ENCODE measurements at regions not wholly inside any gene's neighbourhood (a gene's known extent, or its start where the extent isn't known, plus 50 kb on each side); places are given as distances from the start of the nearest gene placed in this dataset.

DNA sequence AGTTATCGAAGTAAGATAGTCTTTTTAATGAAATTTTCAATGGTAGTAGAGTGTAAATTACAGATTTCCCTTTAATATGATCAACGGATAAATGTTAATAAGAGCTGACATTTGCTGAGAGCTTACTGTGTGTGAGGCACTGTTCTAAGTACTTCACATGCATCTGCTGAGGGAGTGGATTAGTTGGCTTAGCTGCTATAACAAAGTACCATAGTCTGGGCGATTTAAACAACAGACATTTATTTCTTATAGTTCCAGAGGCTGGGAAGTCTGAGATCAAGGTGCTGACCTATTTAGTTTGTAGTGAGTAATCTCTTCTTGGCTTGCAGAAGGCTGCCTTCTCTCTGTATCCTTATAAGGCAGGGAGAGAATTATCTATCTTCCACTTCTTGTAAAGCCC lies 174.3 kb downstream of the CEP135 start:
- H3K36me3 Mint-ChIP-seq (ENCODE audit: insufficient read depth, unreplicated experiment): no peaks in the 10 kb centered on the region
- ChIA-PET CTCF (interaction anchor here (0.6 to 0.9 kb wide), 3 partner anchors 13 to 175 kb away, joined by 3 to 4 read pairs (median 3); a partner anchor contains a TSS), POLR2A (no interaction called here)
- H3K9me3 Mint-ChIP-seq (ENCODE audit: unreplicated experiment): no peaks in the 10 kb centered on the region
- intact Hi-C loops (cut with micrococcal nuclease): no loop called here
- no TSS peak for BruUV-seq (replicated peaks)
- no peak overlapping the region for H3K4me3 Mint-ChIP-seq (ENCODE audit: unreplicated experiment)
- H3K27ac Mint-ChIP-seq (ENCODE audit: low read depth, unreplicated experiment): no peak overlapping the region
- H3K27me3 Mint-ChIP-seq (ENCODE audit: insufficient read depth, unreplicated experiment): peaks cover 20% of the 10 kb centered on the region
- no peak for DNase-seq (ENCODE audit: unreplicated experiment)
- TF ChIP-seq, protein P1, sequence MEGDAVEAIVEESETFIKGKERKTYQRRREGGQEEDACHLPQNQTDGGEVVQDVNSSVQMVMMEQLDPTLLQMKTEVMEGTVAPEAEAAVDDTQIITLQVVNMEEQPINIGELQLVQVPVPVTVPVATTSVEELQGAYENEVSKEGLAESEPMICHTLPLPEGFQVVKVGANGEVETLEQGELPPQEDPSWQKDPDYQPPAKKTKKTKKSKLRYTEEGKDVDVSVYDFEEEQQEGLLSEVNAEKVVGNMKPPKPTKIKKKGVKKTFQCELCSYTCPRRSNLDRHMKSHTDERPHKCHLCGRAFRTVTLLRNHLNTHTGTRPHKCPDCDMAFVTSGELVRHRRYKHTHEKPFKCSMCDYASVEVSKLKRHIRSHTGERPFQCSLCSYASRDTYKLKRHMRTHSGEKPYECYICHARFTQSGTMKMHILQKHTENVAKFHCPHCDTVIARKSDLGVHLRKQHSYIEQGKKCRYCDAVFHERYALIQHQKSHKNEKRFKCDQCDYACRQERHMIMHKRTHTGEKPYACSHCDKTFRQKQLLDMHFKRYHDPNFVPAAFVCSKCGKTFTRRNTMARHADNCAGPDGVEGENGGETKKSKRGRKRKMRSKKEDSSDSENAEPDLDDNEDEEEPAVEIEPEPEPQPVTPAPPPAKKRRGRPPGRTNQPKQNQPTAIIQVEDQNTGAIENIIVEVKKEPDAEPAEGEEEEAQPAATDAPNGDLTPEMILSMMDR (IDR thresholded peaks at IDR 0.05; ENCODE audit: unreplicated experiment): no peak
- H3K4me1 Mint-ChIP-seq (ENCODE audit: insufficient read depth, unreplicated experiment): no peaks in the 10 kb centered on the region

DNA sequence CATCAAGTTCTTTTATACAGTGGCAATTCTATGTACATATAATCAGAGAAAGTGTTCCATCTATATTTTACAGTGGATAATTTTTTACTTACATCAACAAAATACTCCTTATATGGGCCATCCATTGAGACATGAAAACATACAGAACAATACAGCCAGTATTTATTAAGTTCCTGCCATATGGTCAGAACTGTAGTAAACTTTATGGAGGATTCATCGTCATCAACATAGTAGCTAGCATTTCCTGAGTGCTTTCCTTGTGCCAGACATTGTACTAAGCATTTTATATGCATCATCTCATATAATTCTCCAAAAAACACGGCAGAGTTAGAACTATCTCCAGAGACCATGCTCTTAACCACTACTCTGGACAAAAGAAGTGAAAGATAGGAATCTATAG lies 170.1 kb downstream of the CEP135 start:
- Mint-ChIP-seq H3K4me1 (ENCODE audit: insufficient read depth, unreplicated experiment) (no peaks in the 10 kb centered on the region), H3K4me3 (ENCODE audit: unreplicated experiment) (no peak overlapping the region), H3K27me3 (ENCODE audit: insufficient read depth, unreplicated experiment) (peaks cover 20% of the 10 kb centered on the region), H3K36me3 (ENCODE audit: insufficient read depth, unreplicated experiment) (no peaks in the 10 kb centered on the region), H3K9me3 (ENCODE audit: unreplicated experiment) (no peaks in the 10 kb centered on the region), H3K27ac (ENCODE audit: low read depth, unreplicated experiment) (no peak overlapping the region)
- no peak for DNase-seq (ENCODE audit: unreplicated experiment)
- POLR2A ChIA-PET: interaction anchor here (0.6 kb wide), 1 partner anchor 76 kb away, joined by 3 read pairs; no protein-coding TSS in a partner anchor
- intact Hi-C loops (cut with micrococcal nuclease): no loop called here
- CTCF ChIA-PET: no interaction called here
- no TSS peak for BruUV-seq (replicated peaks)
- TF ChIP-seq, protein P1 (IDR thresholded peaks at IDR 0.05; ENCODE audit: unreplicated experiment): no peak

DNA sequence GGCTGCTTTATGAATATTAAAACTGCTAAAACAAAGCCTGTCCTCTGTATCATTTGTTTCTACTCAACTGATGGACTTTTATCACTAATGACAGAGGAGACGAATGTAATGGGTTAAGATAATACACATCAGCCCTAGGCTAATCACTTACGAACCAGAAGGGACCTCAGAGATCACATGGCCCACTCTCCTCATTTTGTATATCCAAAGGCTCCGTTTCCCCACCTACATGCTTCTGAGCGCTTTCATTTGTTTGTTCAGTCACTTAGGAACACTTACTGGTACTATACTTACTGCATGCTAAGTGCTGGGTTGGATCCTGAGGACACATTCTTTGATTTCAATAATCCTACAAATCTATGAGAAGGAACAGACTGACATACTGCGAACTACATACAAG lies 169.3 kb downstream of the CEP135 start:
- ChIA-PET CTCF (no interaction called here), POLR2A (no interaction called here)
- H3K9me3 Mint-ChIP-seq (ENCODE audit: unreplicated experiment): no peaks in the 10 kb centered on the region
- peaks cover 19% of the 10 kb centered on the region for H3K27me3 Mint-ChIP-seq (ENCODE audit: insufficient read depth, unreplicated experiment)
- intact Hi-C loops (cut with micrococcal nuclease): no loop called here
- H3K36me3 Mint-ChIP-seq (ENCODE audit: insufficient read depth, unreplicated experiment): no peaks in the 10 kb centered on the region
- H3K27ac Mint-ChIP-seq (ENCODE audit: low read depth, unreplicated experiment): no peak overlapping the region
- H3K4me3 Mint-ChIP-seq (ENCODE audit: unreplicated experiment): no peak overlapping the region
- no TSS peak for BruUV-seq (replicated peaks)
- TF ChIP-seq, protein P1 (IDR thresholded peaks at IDR 0.05; ENCODE audit: unreplicated experiment): no peak
- DNase-seq (ENCODE audit: unreplicated experiment): no peak
- H3K4me1 Mint-ChIP-seq (ENCODE audit: insufficient read depth, unreplicated experiment): no peaks in the 10 kb centered on the region

DNA sequence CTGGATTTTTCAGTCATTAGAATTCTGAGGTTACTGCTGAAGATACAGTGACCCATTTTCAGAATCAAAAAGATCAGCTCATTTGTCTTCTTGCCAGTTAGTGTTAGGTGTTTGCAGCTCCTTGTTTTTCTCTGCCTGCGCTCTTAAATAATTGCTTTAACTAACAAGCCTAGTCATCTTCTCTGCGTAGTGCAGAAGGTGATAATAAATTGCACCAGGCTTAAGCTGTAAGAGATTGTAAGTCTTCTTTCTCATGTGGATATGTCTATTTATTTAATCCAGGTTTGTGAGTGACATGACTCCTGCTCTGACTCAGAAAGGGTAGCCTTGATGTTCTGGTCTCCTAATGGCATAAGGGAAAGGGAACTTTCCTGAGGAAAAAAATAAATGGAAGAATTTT lies 167.2 kb downstream of the CEP135 start:
- ChIA-PET CTCF (no interaction called here), POLR2A (no interaction called here)
- no TSS peak for BruUV-seq (replicated peaks)

More for the DNA sequence above, 167.2 kb downstream of the CEP135 start:
- DNase-seq (ENCODE audit: unreplicated experiment): no peak
- Mint-ChIP-seq H3K9me3 (ENCODE audit: unreplicated experiment) (no peaks in the 10 kb centered on the region), H3K4me1 (ENCODE audit: insufficient read depth, unreplicated experiment) (no peaks in the 10 kb centered on the region), H3K27me3 (ENCODE audit: insufficient read depth, unreplicated experiment) (no peaks in the 10 kb centered on the region), H3K4me3 (ENCODE audit: unreplicated experiment) (no peak overlapping the region), H3K36me3 (ENCODE audit: insufficient read depth, unreplicated experiment) (no peaks in the 10 kb centered on the region), H3K27ac (ENCODE audit: low read depth, unreplicated experiment) (no peak overlapping the region)
- TF ChIP-seq, protein P1 (IDR thresholded peaks at IDR 0.05; ENCODE audit: unreplicated experiment): no peak
- intact Hi-C loops (cut with micrococcal nuclease): no loop called here
